Activated T-cell treated with anti-CD3 and anti-CD28 coated beads for 4 hours (primary cell): ENCODE measurements at regions not wholly inside any gene's neighbourhood (a gene's known extent, or its start where the extent isn't known, plus 50 kb on each side); places are given as distances from the start of the nearest gene placed in this dataset.
"Not testable (repeated sequence)": the region's sequence is repeated elsewhere in the genome, so short reads cannot be mapped to it uniquely, and the experiment has no call there.

ENCODE experiments used
- DNase-seq: peaks from one replicate; pipeline ENCODE4 v3.0.0-alpha.2; 2020

GRCh38 chr12:131400668-131401294 lies 310.1 kb upstream of the SFSWAP start:
- DNase-seq: not testable (repeated sequence)

- DNase-seq: not testable (repeated sequence)
These were observed 308.8 kb upstream of the SFSWAP start for GRCh38 chr12:131401907-131402633.

GRCh38 chr12:131402781-131403396 lies 308.0 kb upstream of the SFSWAP start:
- DNase-seq: no peak

GRCh38 chr12:131403676-131404075 lies 307.2 kb upstream of the SFSWAP start:
- DNase-seq: no peak

- DNase-seq: no peak
These were observed 306.2 kb upstream of the SFSWAP start for GRCh38 chr12:131404705-131405104.

- DNase-seq: no peak
These were observed 303.5 kb upstream of the SFSWAP start for GRCh38 chr12:131407221-131408035.

GRCh38 chr12:131408036-131408365 lies 302.9 kb upstream of the SFSWAP start:
- DNase-seq: no peak

- no peak for DNase-seq
These were observed 302.4 kb upstream of the SFSWAP start for GRCh38 chr12:131408484-131408883.

GRCh38 chr12:131409211-131409610 lies 301.7 kb upstream of the SFSWAP start:
- no peak for DNase-seq

- not testable (repeated sequence) for DNase-seq
These were observed 299.1 kb upstream of the SFSWAP start for GRCh38 chr12:131411827-131412226.

- DNase-seq: no peak
These were observed 297.9 kb upstream of the SFSWAP start for GRCh38 chr12:131413006-131413405.

- no peak for DNase-seq
These were observed 297.4 kb upstream of the SFSWAP start for GRCh38 chr12:131413471-131413870.

- not testable (repeated sequence) for DNase-seq
These were observed 296.6 kb upstream of the SFSWAP start for GRCh38 chr12:131414155-131414922.

- DNase-seq: no peak
These were observed 295.1 kb upstream of the SFSWAP start for GRCh38 chr12:131415781-131416180.

- DNase-seq: no peak
These were observed 292.8 kb upstream of the SFSWAP start for GRCh38 chr12:131418121-131418520.

- no peak for DNase-seq
These were observed 292.0 kb upstream of the SFSWAP start for GRCh38 chr12:131418884-131419283.

GRCh38 chr12:131420867-131421447 lies 289.9 kb upstream of the SFSWAP start:
- DNase-seq: no peak

GRCh38 chr12:131421509-131422186 lies 289.2 kb upstream of the SFSWAP start:
- DNase-seq: no peak

- no peak for DNase-seq
These were observed 288.7 kb upstream of the SFSWAP start for GRCh38 chr12:131422187-131422520.

GRCh38 chr12:131422744-131423143 lies 288.1 kb upstream of the SFSWAP start:
- no peak for DNase-seq

- no peak for DNase-seq
These were observed 286.6 kb upstream of the SFSWAP start for GRCh38 chr12:131424270-131424669.
